Mesenteric fat pad (tissue), 1 donor: ENCODE measurements at regions not wholly inside any gene's neighbourhood (a gene's known extent, or its start where the extent isn't known, plus 50 kb on each side); places are given as distances from the start of the nearest gene placed in this dataset.

ENCODE experiments used
- DNase-seq: peaks from one replicate; pipeline ENCODE4 v3.0.0-alpha.2; 2020; ENCODE audit warnings: low spot score
- donor health status: DM: yes; HTN: yes; CAD: no.

DNA sequence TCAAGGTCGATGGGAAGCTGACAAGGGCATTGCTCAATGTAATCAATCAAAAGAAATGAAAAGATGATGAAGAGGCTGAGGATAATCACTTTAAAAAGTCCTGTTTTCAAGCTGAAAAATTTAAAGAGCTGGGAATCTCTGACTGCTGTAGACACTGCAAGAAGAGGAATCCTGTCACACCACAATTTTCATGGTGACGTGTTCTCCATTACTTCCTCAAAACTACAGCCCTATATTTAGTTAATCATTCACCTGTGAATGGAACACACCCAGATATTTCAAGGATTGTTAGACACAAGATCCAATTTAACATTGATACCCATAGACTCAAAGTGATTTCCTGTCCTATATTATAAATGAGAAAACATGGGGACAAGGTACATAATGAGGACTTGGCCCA lies 1048.3 kb downstream of the AMY1C start:
- no peak for DNase-seq

GRCh38 chr1:104801344-104801743 lies 1051.6 kb downstream of the AMY1C start:
- no peak for DNase-seq

DNA sequence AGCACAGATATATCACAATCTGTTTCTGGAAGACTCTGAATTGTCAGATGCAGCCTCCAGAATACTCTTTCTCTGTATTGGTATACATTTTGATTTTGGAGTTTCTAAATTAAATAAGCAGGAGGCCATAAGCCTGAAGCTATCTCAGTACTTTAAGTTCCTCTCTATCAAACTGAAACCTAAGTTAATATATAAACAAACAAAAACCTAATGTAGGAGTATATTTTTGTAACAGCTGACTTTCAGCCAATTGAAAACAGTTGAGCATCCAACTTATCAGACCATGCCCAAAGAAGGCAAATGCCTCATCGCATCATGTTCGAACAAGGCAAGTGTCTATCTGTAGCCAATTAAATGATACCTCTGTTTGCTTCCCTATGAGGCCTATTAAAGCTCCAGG lies 1054.4 kb downstream of the AMY1C start:
- no peak for DNase-seq

DNA sequence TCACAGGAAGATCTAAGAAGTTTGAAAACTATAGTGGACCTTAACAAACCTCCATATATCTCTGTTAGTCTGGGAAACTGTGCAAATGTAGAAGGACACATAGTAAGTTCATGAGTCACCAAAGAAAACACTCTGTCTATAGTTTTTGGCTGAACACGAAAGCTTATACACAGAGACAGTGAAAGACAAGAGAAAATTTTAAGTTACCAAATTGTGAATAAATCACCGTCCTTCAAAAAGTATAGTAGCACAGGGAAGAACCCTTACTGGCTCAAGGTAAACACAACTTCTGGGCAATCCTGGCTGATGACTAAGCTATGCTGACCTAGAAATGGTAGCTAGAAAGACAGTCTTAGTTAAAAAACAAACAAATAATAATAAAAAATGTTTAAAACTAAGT lies 1057.9 kb downstream of the AMY1C start:
- no peak for DNase-seq

GRCh38 chr1:104825401-104825800 lies 1075.7 kb downstream of the AMY1C start:
- no peak for DNase-seq

GRCh38 chr1:104830534-104830933 lies 1080.8 kb downstream of the AMY1C start:
- DNase-seq: no peak

GRCh38 chr1:104852151-104852550 lies 1102.5 kb downstream of the AMY1C start:
- no peak for DNase-seq

- no peak for DNase-seq
These were observed 1103.6 kb downstream of the AMY1C start for GRCh38 chr1:104853276-104853675.

DNA sequence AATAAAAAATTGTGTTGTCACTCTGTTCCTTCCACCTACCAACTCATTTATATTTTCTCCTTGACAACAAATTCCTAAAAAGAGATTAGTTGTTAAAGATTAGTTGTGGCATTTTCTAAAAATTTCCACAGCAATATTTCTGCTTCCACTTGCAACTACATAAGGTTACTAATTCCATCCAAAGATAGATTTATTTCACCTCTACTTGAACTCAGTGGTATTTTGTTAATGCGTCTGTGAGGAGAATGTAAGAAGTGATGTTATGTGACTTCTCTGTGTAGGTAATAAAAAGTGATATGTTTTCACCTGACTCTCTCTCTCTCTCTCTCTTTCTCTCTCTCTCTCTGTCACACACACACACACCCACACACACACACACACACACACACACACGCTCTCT lies 1104.8 kb downstream of the AMY1C start:
- no peak for DNase-seq

DNA sequence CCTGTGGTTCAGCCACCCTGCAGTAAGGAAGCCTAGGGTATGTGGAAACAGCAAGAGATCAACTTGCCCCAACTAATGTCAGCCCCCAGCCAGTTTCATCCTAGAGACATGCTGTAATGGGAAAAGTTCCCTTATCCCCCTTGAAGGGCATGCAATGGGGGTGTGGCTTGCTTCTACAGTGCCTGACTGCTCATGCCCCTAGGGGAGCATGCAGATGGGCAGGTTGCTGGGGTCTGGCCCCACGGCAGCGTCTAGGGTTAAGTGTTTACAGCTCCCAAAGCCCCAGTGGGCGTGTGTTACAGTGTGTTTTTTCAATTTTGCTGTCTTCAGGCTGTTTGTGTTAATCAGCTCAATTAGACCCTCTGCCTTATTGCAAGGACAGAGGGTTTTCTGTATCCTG lies 1105.9 kb downstream of the AMY1C start:
- DNase-seq: no peak

DNA sequence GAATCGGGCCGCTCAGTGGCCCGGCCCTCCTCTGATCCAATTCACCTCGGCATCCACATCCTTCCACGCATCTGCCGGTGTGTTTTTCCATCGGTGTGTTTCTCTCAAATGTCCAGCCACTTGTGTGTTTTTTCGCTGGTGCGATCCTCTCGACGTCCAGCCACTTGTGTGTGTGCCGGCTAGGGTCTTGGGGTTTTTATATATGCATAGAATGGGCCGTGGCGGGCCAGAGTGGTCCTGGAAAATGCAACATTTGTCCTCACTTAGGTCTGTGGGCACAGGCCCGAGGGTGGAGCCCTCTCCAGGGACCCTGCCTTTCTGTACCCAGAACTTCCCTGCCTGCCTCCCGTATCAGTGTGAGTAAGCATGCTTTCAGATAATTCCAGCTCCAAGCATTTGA lies 1106.4 kb downstream of the AMY1C start:
- no peak for DNase-seq

GRCh38 chr1:104856518-104856917 lies 1106.8 kb downstream of the AMY1C start:
- no peak for DNase-seq

GRCh38 chr1:104868794-104869193 lies 1119.1 kb downstream of the AMY1C start:
- no peak for DNase-seq

DNA sequence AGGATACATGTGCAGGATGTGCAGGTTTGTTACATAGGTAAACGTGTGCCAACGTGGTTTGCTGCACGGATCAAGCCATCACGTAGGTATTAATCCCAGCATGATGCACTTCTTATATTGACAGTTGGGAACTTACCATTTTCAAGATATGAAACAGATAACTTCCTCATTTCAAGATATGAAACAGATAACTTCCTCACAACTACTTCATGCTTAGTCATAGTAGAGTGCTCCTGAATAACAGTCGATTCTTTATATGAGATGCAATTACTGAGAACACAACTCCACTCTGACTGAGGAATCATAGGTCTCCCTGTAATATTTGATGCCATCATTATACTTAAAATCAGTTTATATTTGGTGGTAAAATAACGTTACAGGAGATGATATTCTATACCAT lies 1124.3 kb downstream of the AMY1C start:
- DNase-seq: no peak

GRCh38 chr1:104878203-104878909 lies 1128.7 kb downstream of the AMY1C start:
- no peak for DNase-seq

- no peak for DNase-seq
These were observed 1135.2 kb downstream of the AMY1C start for GRCh38 chr1:104884939-104885338.

GRCh38 chr1:104905322-104905721 lies 1155.6 kb downstream of the AMY1C start:
- DNase-seq: no peak

- DNase-seq: no peak
These were observed 1156.4 kb downstream of the AMY1C start for GRCh38 chr1:104906141-104906540.

- no peak for DNase-seq
These were observed 1169.5 kb downstream of the AMY1C start for GRCh38 chr1:104919188-104919587.

GRCh38 chr1:104921525-104921924 lies 1171.8 kb downstream of the AMY1C start:
- DNase-seq: no peak

DNA sequence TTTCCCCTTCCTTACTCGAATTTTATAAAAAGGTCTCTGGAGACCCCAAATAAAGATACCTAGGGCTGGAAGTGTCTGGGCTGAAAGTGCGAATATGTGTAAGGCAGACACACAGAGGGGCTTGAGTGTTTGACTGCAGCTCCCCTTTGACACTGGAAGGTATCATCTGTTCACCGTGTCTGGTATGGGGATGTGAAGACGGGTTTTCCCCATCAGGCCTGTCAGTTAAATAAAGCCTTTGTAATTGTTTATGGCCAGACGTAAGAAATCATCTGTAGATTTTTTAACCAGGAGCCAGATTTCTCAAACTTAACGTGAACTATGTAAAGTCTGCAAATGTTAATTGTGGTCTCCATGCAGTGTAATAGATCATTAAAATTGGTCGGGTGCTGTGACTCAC lies 1173.4 kb downstream of the AMY1C start:
- no peak for DNase-seq

DNA sequence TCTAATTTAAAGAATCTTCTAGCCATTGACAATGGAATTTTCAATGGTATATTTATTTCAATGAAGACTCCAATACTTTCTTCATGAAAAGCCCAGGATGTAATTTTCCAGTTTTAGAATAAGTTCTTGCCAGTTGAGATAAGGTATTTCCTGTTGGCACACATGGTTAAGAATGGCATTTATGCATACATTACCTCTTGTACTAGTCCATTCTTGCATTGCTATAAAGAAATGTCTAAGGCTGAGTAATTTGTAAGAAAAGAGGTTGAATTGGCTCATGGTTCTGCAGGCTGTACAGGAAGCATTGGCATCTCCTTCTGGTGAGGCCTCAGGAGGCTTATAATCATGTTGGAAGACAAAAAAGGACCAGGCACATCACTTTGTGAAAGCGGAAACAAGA lies 1179.6 kb downstream of the AMY1C start:
- DNase-seq: no peak

GRCh38 chr1:104932030-104932915 lies 1182.6 kb downstream of the AMY1C start:
- no peak for DNase-seq
